ENCODE measurements at regions not wholly inside any gene's neighbourhood (a gene's known extent, or its start where the extent isn't known, plus 50 kb on each side); places are given as distances from the start of the nearest gene placed in this dataset.

GRCh38 chr20:58162986-58163385 lies 65.5 kb downstream of the ANKRD60 start:
- in situ Hi-C loops (cut with HindIII; ENCODE audit: low pct_unique_long_range_greater_than_20kb, low sequenced_read_pairs): no loop called here
- DNase-seq (ENCODE audit: low read depth, low spot score): no peak

- in situ Hi-C loops (cut with HindIII; ENCODE audit: low pct_unique_long_range_greater_than_20kb, low sequenced_read_pairs): no loop called here
- no peak for DNase-seq (ENCODE audit: low read depth, low spot score)
Observed at GRCh38 chr20:58161192-58161591, 67.3 kb downstream of the ANKRD60 start.

GRCh38 chr20:58160451-58161061 lies 67.9 kb downstream of the ANKRD60 start:
- in situ Hi-C loops (cut with HindIII; ENCODE audit: low pct_unique_long_range_greater_than_20kb, low sequenced_read_pairs): no loop called here
- no peak for DNase-seq (ENCODE audit: low read depth, low spot score)

- in situ Hi-C loops (cut with HindIII; ENCODE audit: low pct_unique_long_range_greater_than_20kb, low sequenced_read_pairs): no loop called here
- DNase-seq (ENCODE audit: low read depth, low spot score): no peak
Observed at GRCh38 chr20:58155148-58155925, 73.1 kb downstream of the ANKRD60 start.

GRCh38 chr20:58154113-58154512 lies 74.3 kb downstream of the ANKRD60 start:
- in situ Hi-C loops (cut with HindIII; ENCODE audit: low pct_unique_long_range_greater_than_20kb, low sequenced_read_pairs): no loop called here
- DNase-seq (ENCODE audit: low read depth, low spot score): no peak

GRCh38 chr20:58153121-58153520 lies 75.3 kb downstream of the ANKRD60 start:
- no peak for DNase-seq (ENCODE audit: low read depth, low spot score)
- in situ Hi-C loops (cut with HindIII; ENCODE audit: low pct_unique_long_range_greater_than_20kb, low sequenced_read_pairs): no loop called here

- in situ Hi-C loops (cut with HindIII; ENCODE audit: low pct_unique_long_range_greater_than_20kb, low sequenced_read_pairs): no loop called here
- DNase-seq (ENCODE audit: low read depth, low spot score): no peak
Observed at GRCh38 chr20:58150772-58151171, 77.7 kb downstream of the ANKRD60 start.

GRCh38 chr20:58149437-58150091 lies 78.9 kb downstream of the ANKRD60 start:
- in situ Hi-C loops (cut with HindIII; ENCODE audit: low pct_unique_long_range_greater_than_20kb, low sequenced_read_pairs): no loop called here
- no peak for DNase-seq (ENCODE audit: low read depth, low spot score)

- DNase-seq (ENCODE audit: low read depth, low spot score): no peak
- in situ Hi-C loops (cut with HindIII; ENCODE audit: low pct_unique_long_range_greater_than_20kb, low sequenced_read_pairs): no loop called here
Observed at GRCh38 chr20:58148891-58149290, 79.6 kb downstream of the ANKRD60 start.

- in situ Hi-C loops (cut with HindIII; ENCODE audit: low pct_unique_long_range_greater_than_20kb, low sequenced_read_pairs): no loop called here
- no peak for DNase-seq (ENCODE audit: low read depth, low spot score)
Observed at GRCh38 chr20:58147628-58148370, 80.7 kb downstream of the ANKRD60 start.

GRCh38 chr20:58146746-58147140 lies 81.7 kb downstream of the ANKRD60 start:
- no peak for DNase-seq (ENCODE audit: low read depth, low spot score)
- in situ Hi-C loops (cut with HindIII; ENCODE audit: low pct_unique_long_range_greater_than_20kb, low sequenced_read_pairs): no loop called here

GRCh38 chr20:58146081-58146745 lies 82.2 kb downstream of the ANKRD60 start:
- in situ Hi-C loops (cut with HindIII; ENCODE audit: low pct_unique_long_range_greater_than_20kb, low sequenced_read_pairs): no loop called here
- no peak for DNase-seq (ENCODE audit: low read depth, low spot score)

GRCh38 chr20:58145506-58146080 lies 82.9 kb downstream of the ANKRD60 start:
- in situ Hi-C loops (cut with HindIII; ENCODE audit: low pct_unique_long_range_greater_than_20kb, low sequenced_read_pairs): no loop called here
- DNase-seq (ENCODE audit: low read depth, low spot score): no peak

GRCh38 chr20:58144096-58144495 lies 84.4 kb downstream of the ANKRD60 start:
- DNase-seq (ENCODE audit: low read depth, low spot score): no peak
- in situ Hi-C loops (cut with HindIII; ENCODE audit: low pct_unique_long_range_greater_than_20kb, low sequenced_read_pairs): no loop called here

- in situ Hi-C loops (cut with HindIII; ENCODE audit: low pct_unique_long_range_greater_than_20kb, low sequenced_read_pairs): no loop called here
- DNase-seq (ENCODE audit: low read depth, low spot score): no peak
Observed at GRCh38 chr20:58143531-58143930, 84.9 kb downstream of the ANKRD60 start.

- no peak for DNase-seq (ENCODE audit: low read depth, low spot score)
- in situ Hi-C loops (cut with HindIII; ENCODE audit: low pct_unique_long_range_greater_than_20kb, low sequenced_read_pairs): no loop called here
Observed at GRCh38 chr20:58142843-58143185, 85.6 kb downstream of the ANKRD60 start.

- no peak for DNase-seq (ENCODE audit: low read depth, low spot score)
- in situ Hi-C loops (cut with HindIII; ENCODE audit: low pct_unique_long_range_greater_than_20kb, low sequenced_read_pairs): no loop called here
Observed at GRCh38 chr20:58141971-58142842, 86.2 kb downstream of the ANKRD60 start.
